ENCODE measurements at regions not wholly inside any gene's neighbourhood (a gene's known extent, or its start where the extent isn't known, plus 50 kb on each side); places are given as distances from the start of the nearest gene placed in this dataset.

DNA sequence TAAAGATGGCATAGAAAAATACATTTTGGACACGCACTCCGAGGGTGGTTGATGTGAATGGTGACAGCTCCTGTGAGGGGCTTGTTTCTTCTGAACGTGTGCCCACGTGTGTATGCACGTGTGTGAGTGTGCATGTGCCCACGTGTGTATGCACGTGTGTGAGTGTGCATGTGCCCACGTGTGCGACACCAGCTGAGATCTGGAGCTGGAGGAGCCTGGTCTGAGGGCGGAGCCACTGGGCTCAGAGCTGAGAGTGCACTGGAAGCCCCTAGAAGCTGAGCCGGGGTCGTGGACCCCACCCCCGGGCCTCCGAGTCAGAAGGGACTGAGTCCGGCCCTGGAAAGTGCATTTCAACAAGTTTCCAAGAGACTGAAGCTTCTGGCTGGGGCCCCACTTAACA is 282.5 kb upstream of the IRX4 start:
- H3K9me3 ChIP-seq (ENCODE audit: insufficient read depth, low read depth, low read length): peaks cover 5% of the 10 kb centered on the region; the same call in 1 of the 2 replicates

DNA sequence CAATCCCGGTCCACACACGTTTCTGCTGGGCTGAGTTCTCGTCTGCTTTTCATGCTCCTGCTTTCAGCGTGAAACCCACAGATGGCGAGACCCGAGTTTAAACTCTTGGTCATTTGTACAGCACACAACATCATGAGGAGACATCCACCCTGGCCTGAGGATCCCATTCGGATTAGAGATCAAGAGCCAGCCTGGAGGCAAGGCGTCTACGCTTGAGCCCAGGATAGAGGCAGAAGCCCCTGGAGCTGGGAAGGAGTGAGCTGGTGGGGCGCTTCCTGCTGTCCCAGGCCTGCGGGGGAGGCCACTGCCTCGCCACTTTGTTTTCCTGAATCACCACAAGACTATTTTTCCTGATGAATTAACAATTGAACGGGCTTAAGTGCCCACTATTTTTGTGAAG is 281.9 kb upstream of the IRX4 start:
- no peaks in the 10 kb centered on the region for H3K36me3 ChIP-seq (ENCODE audit: insufficient read depth, low read length)
- no peaks in the 10 kb centered on the region for H4K20me1 ChIP-seq (ENCODE audit: insufficient read depth, low read length, poor library complexity, severe bottlenecking)
- TF ChIP-seq, protein P1, sequence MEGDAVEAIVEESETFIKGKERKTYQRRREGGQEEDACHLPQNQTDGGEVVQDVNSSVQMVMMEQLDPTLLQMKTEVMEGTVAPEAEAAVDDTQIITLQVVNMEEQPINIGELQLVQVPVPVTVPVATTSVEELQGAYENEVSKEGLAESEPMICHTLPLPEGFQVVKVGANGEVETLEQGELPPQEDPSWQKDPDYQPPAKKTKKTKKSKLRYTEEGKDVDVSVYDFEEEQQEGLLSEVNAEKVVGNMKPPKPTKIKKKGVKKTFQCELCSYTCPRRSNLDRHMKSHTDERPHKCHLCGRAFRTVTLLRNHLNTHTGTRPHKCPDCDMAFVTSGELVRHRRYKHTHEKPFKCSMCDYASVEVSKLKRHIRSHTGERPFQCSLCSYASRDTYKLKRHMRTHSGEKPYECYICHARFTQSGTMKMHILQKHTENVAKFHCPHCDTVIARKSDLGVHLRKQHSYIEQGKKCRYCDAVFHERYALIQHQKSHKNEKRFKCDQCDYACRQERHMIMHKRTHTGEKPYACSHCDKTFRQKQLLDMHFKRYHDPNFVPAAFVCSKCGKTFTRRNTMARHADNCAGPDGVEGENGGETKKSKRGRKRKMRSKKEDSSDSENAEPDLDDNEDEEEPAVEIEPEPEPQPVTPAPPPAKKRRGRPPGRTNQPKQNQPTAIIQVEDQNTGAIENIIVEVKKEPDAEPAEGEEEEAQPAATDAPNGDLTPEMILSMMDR (conservative IDR thresholded peaks at IDR 0.05; ENCODE audit: low read length): no peak
- TF ChIP-seq EZH2phosphoT487 (IDR thresholded peaks at IDR 0.05; ENCODE audit: borderline replicate concordance): no peak
- no peaks in the 10 kb centered on the region for H3F3A ChIP-seq (ENCODE audit: low read depth)
- H3K4me1 ChIP-seq (ENCODE audit: insufficient read depth, low read length, poor library complexity, severe bottlenecking): no peaks in the 10 kb centered on the region
- H3K4me3 ChIP-seq (ENCODE audit: low read length, poor library complexity, severe bottlenecking): no peak overlapping the region
- H3K4me2 ChIP-seq (ENCODE audit: low read depth, low read length, poor library complexity, severe bottlenecking): no peak overlapping the region
- no peaks in the 10 kb centered on the region for H3K9me2 ChIP-seq (replicated peaks; ENCODE audit: low read depth, low read length)
- H3K9ac ChIP-seq (ENCODE audit: low read depth, low read length, poor library complexity, severe bottlenecking): no peak overlapping the region
- no peak overlapping the region for H2AFZ ChIP-seq (ENCODE audit: low read length)
- H3K27me3 ChIP-seq (ENCODE audit: insufficient read depth, low read length, poor library complexity, severe bottlenecking): no peaks in the 10 kb centered on the region
- no peaks in the 10 kb centered on the region for H3K79me2 ChIP-seq (ENCODE audit: insufficient read depth, low read length)
- H3K9me3 ChIP-seq (ENCODE audit: insufficient read depth, low read depth, low read length): peaks cover 5% of the 10 kb centered on the region; the same call in 1 of the 2 replicates

More for the DNA sequence above, 282.5 kb upstream of the IRX4 start:
- Histone ChIP-seq H3K4me3 (ENCODE audit: low read length, poor library complexity, severe bottlenecking) (no peak overlapping the region), H4K20me1 (ENCODE audit: insufficient read depth, low read length, poor library complexity, severe bottlenecking) (no peaks in the 10 kb centered on the region), H3K27me3 (ENCODE audit: insufficient read depth, low read length, poor library complexity, severe bottlenecking) (no peaks in the 10 kb centered on the region), H3K9me2 (replicated peaks; ENCODE audit: low read depth, low read length) (no peaks in the 10 kb centered on the region), H3F3A (ENCODE audit: low read depth) (no peaks in the 10 kb centered on the region), H3K79me2 (ENCODE audit: insufficient read depth, low read length) (no peaks in the 10 kb centered on the region), H3K4me1 (ENCODE audit: insufficient read depth, low read length, poor library complexity, severe bottlenecking) (no peaks in the 10 kb centered on the region), H2AFZ (ENCODE audit: low read length) (no peak overlapping the region), H3K36me3 (ENCODE audit: insufficient read depth, low read length) (no peaks in the 10 kb centered on the region), H3K9ac (ENCODE audit: low read depth, low read length, poor library complexity, severe bottlenecking) (no peak overlapping the region), H3K4me2 (ENCODE audit: low read depth, low read length, poor library complexity, severe bottlenecking) (no peak overlapping the region)
- TF ChIP-seq EZH2phosphoT487 (IDR thresholded peaks at IDR 0.05; ENCODE audit: borderline replicate concordance): no peak
- TF ChIP-seq, protein P1 (conservative IDR thresholded peaks at IDR 0.05; ENCODE audit: low read length): no peak

DNA sequence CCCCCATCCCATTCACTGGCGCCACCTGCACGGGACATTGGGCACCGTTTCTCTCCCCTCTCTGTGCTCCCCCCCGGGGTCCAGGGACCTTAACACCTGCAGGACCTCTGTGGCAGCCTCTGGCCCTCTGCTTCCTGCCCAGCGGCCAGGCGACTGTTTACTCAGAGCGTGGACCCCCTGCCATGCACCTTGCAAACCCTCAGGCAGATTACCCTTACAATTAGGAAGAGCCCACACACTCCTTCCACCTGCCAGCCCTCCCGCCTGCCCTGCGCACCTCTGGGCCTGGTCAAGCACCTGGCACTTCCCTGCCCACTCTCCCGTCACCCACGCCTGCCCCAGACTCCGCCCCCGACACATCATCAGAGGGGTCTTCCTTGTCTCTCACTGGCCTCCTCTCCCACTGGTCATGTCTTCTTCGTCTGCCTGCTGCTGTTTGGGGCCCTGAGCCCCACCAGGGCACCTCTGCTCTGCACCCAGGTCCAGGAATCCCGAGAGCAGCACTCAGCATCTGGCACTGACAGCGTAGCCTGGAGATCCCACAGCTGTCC is 281.3 kb upstream of the IRX4 start:
- TF ChIP-seq, protein P1 (conservative IDR thresholded peaks at IDR 0.05; ENCODE audit: low read length): no peak
- no peak for TF ChIP-seq EZH2phosphoT487 (IDR thresholded peaks at IDR 0.05; ENCODE audit: borderline replicate concordance)
- Histone ChIP-seq H3F3A (ENCODE audit: low read depth) (no peaks in the 10 kb centered on the region), H3K4me3 (ENCODE audit: low read length, poor library complexity, severe bottlenecking) (no peak overlapping the region), H3K9ac (ENCODE audit: low read depth, low read length, poor library complexity, severe bottlenecking) (no peak overlapping the region), H3K79me2 (ENCODE audit: insufficient read depth, low read length) (no peaks in the 10 kb centered on the region), H3K4me1 (ENCODE audit: insufficient read depth, low read length, poor library complexity, severe bottlenecking) (no peaks in the 10 kb centered on the region), H3K36me3 (ENCODE audit: insufficient read depth, low read length) (no peaks in the 10 kb centered on the region), H3K9me3 (ENCODE audit: insufficient read depth, low read depth, low read length) (peaks cover 5% of the 10 kb centered on the region; the same call in 1 of the 2 replicates), H3K4me2 (ENCODE audit: low read depth, low read length, poor library complexity, severe bottlenecking) (no peak overlapping the region), H3K9me2 (replicated peaks; ENCODE audit: low read depth, low read length) (no peaks in the 10 kb centered on the region), H2AFZ (ENCODE audit: low read length) (no peak overlapping the region), H4K20me1 (ENCODE audit: insufficient read depth, low read length, poor library complexity, severe bottlenecking) (no peaks in the 10 kb centered on the region), H3K27me3 (ENCODE audit: insufficient read depth, low read length, poor library complexity, severe bottlenecking) (no peaks in the 10 kb centered on the region)

Measured in Loucy (cell line).